CD4-positive, alpha-beta T cell treated with Interleukin-21 for 1 hour (primary cell): ENCODE measurements at regions not wholly inside any gene's neighbourhood (a gene's known extent, or its start where the extent isn't known, plus 50 kb on each side); places are given as distances from the start of the nearest gene placed in this dataset.

ENCODE experiments used
- DNase-seq: peaks from one replicate; pipeline ENCODE4 v3.0.0-alpha.2; 2020

- DNase-seq, result peak; percentile 72
Observed at GRCh38 chr6:4008324-4009047, 70.5 kb downstream of the FAM217A start.

DNA sequence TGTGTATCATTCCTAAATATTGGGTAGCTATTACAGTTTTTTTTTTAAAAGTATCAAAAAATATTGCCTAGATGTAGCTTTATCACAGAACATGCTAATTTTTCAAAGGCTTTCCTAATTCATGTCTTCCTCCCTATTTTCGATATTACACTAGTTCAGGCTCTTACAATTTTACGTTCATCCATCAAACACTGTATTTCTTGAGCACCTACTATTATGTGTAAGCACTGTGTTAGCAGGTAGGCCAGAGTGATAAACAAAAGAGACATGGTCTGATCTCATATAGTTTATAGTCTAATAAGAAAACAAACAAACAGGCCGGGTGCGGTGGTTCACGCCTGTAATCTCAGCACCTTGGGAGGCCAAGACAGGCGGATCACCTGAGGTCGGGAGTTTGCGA is 69.5 kb downstream of the FAM217A start:
- DNase-seq, result no peak

DNA sequence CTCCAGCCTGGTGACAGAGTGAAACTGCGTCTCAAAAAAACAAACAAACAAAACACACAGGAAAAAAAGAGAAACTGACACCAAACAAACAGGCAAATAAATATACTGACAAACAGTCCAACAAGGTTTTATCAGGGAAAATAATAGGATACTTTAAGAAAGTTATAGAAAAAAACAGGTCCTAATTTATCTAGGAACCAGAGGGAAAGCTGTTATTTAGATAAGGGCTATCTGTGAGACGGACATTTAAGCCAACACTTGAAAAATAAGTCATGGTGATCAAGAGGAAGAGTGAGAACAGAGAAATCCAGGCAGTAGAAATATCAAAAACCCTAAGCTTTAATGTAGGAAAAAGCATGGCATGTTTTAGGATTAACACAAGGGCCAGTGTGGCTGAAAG is 68.9 kb downstream of the FAM217A start:
- DNase-seq, result no peak

GRCh38 chr6:4010689-4011090 is 68.2 kb downstream of the FAM217A start:
- DNase-seq, result peak; percentile 50

DNA sequence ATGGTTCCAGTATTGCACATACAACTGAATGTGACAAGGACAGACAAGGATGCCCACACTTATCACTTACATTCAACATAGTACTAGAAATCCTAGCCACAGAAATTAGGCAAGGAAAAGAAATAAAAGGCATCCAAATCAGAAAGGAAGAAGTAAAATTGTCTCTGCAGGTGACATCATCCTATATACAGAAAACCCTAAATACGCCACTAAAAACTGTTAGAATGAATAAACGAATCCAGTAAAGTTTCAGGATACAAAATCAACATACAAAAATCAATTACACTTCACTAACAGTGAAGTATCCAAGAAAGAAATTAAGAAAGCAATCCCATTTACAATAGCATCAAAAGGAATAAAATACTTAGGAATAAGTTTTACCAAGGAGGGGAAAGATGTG is 66.1 kb downstream of the FAM217A start:
- no peak for DNase-seq

GRCh38 chr6:4017058-4017739 is 61.7 kb downstream of the FAM217A start:
- DNase-seq, result no peak

DNA sequence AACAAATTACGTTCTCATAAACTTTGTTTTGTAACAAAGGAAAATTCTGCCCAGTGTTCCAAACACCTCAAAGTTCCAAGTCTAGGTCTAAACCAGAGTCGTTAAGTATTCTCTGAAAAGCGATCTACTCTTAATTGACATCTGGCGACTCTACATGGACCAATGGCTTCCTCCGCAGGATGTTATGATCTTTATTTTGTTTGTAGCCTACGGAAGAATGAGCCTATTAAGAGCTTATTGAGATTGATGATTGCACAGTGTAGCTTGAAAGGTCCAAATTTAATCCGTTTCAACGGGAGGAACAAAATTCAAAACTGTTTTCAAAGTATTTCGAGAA is 61.1 kb downstream of the FAM217A start:
- peak; percentile 52 for DNase-seq

- peak; percentile 95 for DNase-seq
Observed at GRCh38 chr6:4018171-4018923, 60.6 kb downstream of the FAM217A start.
